8988T (cell line): ENCODE measurements at regions not wholly inside any gene's neighbourhood (a gene's known extent, or its start where the extent isn't known, plus 50 kb on each side); places are given as distances from the start of the nearest gene placed in this dataset.

ENCODE experiments used
- DNase-seq: peaks from one replicate; pipeline ENCODE4 v3.0.0; 2011

- DNase-seq = no peak
These were observed 685.2 kb upstream of the CHORDC1 start for GRCh38 chr11:90908074-90908473.

GRCh38 chr11:90895850-90896249 lies 673.0 kb upstream of the CHORDC1 start:
- no peak for DNase-seq

DNA sequence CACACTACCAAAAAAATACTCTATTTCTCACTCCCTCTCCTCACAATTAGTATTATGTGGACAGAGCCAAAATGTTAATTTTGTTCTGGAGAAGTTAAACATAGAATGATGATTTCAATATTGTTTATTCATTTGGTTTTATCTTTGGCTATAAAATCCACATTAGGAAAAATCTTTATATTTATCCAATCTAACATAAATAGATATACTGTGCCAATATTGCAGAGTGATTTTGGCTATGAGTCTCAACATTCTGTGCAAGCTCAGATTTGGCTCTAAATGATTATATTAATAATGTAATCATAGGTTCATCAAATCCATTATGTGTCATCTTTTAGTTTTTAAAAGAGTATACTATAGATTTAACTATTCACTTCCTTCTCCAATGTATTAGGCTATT lies 667.5 kb upstream of the CHORDC1 start:
- DNase-seq = no peak

- DNase-seq = no peak
These were observed 661.3 kb upstream of the CHORDC1 start for GRCh38 chr11:90884181-90884580.

- DNase-seq = no peak
These were observed 652.1 kb upstream of the CHORDC1 start for GRCh38 chr11:90874986-90875385.

DNA sequence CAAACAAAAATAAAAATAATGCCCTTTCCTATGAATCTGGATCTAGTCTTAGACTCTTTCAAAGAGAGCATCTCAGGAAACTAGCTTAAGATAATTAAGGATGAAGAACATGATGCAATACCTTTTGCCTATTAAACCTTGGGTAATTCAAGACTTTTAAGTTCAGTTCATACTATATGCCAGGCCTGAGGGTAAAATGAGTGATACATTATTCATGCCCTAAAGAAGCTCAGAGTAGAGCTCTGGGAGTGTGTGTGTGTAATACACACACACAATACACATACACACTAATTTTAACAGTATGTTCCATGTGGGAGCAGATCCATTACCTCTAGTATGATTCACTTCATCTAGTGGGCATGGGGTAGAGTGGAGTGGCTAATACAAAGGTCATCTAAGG lies 651.4 kb upstream of the CHORDC1 start:
- DNase-seq = no peak

DNA sequence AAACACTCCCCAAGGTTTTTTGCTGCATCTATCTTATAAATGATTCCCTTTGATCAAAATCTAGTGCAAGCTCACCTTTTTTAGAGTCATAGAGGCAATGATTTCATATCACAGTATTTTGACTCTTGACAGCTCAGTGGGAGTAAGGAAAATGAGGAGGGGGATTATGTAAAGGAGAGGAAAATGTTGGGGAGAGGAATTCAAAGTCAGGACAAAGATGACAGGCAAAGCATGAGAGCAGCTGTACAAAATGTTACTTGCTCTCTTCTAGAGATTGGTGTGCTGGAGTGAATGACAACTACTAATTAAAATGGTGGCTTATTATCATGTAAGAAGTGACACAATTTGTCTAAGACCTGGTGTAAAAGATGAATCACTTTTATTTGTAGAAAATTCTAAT lies 644.6 kb upstream of the CHORDC1 start:
- DNase-seq = no peak

GRCh38 chr11:90856790-90857189 lies 633.9 kb upstream of the CHORDC1 start:
- DNase-seq = no peak

DNA sequence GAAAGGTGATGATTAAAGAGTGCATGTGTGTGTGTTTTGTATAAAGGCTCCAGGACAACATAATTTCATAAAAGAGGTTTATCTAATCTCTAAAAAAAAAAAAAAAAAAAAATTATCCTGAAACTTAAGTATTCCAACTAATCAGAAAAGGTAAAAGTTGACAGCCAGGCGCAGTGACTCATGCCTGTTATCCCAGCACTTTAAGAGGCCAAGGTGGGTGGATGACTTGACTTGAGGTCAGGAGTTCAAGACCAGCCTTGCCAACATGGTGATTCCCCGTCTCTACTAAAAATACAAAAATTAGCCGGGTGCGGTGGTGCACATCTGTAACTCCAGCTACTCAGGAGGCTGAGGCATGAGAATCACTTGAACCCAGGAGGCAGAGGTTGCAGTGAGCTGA lies 632.7 kb upstream of the CHORDC1 start:
- no peak for DNase-seq

GRCh38 chr11:90851196-90851595 lies 628.3 kb upstream of the CHORDC1 start:
- DNase-seq = no peak

GRCh38 chr11:90849312-90849711 lies 626.5 kb upstream of the CHORDC1 start:
- DNase-seq = no peak

- DNase-seq = no peak
These were observed 624.5 kb upstream of the CHORDC1 start for GRCh38 chr11:90847268-90847886.

- DNase-seq = no peak
These were observed 623.8 kb upstream of the CHORDC1 start for GRCh38 chr11:90846628-90847027.

DNA sequence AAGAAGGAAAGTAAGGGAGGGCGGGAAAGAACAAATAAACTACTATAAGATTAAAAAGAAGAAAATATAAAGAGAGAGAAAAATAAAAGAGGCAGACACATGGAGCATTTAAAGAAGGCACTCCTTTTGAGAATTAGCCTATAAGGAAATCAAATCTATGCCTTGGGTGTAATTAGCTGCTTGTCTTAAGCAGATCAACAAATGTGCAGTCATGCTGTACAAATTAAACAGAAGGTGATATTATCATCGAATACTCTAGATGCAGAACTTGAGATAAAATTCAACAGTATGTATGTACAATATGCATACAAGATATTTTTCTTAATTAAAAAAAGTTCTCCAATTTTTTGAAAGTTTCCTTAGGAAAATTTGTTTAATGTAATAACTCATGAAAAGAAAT lies 623.0 kb upstream of the CHORDC1 start:
- no peak for DNase-seq

DNA sequence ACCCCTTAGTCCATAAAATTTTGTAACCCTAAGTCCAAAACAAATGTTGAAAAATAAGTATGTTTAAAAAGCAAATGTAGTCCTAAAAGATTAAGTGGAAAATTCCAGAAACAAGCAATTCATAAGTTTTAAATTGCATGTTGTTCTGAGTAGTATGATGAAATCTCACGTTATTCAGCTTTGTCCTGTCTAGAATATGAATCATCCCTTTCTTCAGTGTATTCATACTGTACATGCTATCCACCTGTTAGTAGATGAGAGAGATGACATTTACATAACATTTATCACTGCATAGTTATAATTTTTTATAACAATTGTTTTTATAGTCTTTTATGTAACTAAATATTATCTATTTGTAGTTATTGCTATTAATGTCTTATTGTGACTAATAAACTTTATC lies 622.3 kb upstream of the CHORDC1 start:
- DNase-seq = no peak

DNA sequence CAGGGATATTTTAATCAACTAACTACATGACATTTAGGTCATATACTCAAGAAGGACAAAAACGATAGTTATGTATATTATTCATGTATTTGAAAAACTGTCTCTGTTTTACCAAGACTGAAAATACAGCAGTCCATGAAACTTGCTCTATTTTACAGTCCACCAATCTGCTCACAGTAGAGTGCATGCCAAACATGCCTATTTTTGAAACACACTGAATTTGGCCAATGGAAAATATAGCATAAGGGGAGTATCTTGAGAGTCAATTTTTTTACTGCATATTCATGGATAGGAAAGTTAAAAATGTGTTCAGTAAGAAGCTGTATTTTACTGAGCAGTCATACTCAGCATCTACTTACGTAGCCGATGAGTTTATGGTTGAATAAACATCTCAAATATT lies 621.2 kb upstream of the CHORDC1 start:
- DNase-seq = no peak

GRCh38 chr11:90842681-90843080 lies 619.8 kb upstream of the CHORDC1 start:
- no peak for DNase-seq

DNA sequence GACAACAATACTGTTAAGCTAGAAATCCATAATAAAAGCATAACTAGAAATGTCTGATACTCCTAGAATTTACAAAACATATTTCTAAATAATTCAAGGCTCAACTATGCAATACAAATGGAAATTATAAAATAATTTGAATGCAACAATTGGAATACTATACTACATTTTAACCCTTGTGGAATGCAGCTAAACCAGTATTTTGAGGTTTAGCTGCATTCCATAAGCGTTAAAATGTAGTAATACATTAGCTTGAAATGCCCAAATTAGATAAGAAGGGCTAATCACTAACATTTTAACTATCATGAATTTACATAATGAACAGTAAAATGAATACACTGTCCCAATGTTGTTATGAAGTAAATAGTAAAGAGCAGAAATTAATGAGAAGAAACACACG lies 617.2 kb upstream of the CHORDC1 start:
- no peak for DNase-seq

DNA sequence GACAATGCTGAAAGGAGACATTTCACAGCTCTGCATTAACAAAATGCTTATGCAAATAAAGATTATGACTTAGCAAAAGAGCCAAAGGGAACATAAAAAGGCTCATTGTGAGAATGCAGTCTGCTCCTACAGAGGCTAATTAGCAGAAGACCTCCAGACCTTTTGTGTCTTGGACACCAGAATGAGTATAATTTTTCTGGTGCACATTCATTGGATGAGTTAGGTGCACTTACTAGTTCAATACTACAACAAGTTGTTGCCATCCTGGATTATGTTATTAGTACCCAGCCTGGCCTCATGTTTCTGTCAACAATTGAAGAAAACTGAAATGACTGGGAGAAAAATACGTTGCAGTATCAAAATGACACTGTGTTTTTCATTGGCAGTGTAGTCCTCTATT lies 613.2 kb upstream of the CHORDC1 start:
- no peak for DNase-seq

DNA sequence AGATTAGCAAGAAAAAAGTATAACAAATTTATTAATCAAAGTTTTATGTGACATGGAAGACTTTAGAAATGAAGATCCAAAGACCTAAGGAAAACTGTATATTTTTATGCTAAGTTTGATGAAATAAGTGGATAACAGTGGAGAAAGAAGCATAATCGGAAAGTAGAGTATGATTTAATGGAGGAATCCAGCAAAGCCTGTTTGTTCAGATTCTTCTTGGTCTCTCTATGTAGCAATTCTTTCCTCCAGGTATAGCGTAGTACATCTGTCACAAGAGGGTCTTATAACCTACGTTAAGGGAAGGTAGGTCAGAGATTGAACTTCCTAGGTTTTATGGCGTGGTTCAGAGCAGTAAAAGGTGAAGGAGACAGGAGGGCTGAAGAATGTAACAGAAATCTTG lies 600.6 kb upstream of the CHORDC1 start:
- no peak for DNase-seq

DNA sequence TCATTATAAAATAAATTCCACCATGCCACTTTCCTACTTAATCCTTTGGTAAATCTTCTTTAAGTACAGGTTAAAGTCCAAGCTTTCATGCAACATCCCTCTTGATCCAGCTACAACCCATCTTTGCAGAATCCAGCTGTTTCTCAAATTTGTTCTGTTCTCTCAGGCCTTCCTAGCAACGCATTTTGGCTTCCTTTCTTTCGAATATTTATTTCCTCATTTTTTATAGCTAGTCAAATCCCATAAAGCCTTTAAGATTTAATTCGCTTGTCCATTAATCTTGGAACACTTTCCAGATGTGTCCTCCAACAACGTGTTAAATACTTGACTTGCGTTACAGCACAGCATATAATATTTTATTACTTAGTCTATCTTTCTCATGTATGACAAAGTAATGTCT lies 600.1 kb upstream of the CHORDC1 start:
- no peak for DNase-seq

GRCh38 chr11:90818196-90818745 lies 595.4 kb upstream of the CHORDC1 start:
- DNase-seq = no peak

- DNase-seq = no peak
These were observed 586.7 kb upstream of the CHORDC1 start for GRCh38 chr11:90809581-90809980.

GRCh38 chr11:90805172-90805571 lies 582.3 kb upstream of the CHORDC1 start:
- no peak for DNase-seq

DNA sequence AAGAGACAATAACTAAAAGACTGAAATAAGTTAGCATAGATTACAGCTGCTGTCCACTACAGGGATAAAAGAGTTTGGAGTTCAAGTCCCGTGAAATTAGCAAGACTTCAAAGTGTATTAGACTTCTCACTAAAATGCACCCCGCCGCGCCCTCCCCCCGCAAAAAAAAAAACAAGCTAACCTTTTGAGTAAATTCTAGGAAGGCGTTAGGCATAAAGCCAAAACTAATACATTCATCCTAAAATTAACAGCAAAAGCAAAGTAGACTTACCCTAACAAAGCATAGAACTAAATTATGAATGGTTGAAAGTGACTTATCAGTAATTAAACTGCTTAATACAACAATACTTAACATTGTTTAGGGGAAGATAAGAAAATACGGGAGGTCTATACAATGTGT lies 581.0 kb upstream of the CHORDC1 start:
- no peak for DNase-seq

DNA sequence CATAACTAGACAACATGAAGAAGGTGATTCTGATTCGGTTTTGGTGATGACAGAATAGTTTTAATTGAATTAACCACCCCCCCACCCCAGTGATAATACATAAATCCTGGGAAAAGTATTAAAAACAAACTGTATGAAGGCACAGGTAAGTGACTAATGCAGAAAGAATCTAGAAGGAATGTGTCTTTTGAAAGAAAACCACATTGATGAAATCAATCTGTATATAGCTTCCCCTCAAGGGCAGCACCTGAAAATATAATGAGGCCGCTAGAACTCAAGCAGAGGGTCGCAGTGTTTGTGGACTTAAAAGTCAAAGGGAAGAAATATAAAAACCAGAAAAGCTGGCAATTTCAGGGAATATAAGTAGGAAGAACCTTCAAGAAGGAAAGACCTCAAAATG lies 580.5 kb upstream of the CHORDC1 start:
- no peak for DNase-seq
